SK-N-SH treated with all-trans-retinoic acid at 6 μM for 48 hours (cell line): ENCODE measurements at regions not wholly inside any gene's neighbourhood (a gene's known extent, or its start where the extent isn't known, plus 50 kb on each side); places are given as distances from the start of the nearest gene placed in this dataset.

Experiments
- ATAC-seq: fragments of 200-7000 bp; cut with Tn5 transposase; 3 replicates; pipeline ENCODE4 v1.9.1; 2020; ENCODE audit warnings: mild to moderate bottlenecking, moderate library complexity
- ARNTL ChIP-seq: fragments of 450-650 bp; formaldehyde crosslinking; IDR thresholded peaks from 2 replicates; pipeline ENCODE4 v1.5.0; 2020; ENCODE audit warnings: low read depth, mild to moderate bottlenecking, moderate library complexity, borderline replicate concordance
- BACH2 ChIP-seq: fragments of 250-450 bp; sonication (Bioruptor Pico); IDR thresholded peaks from 2 replicates; pipeline ENCODE4 v1.9.0; 2021; ENCODE audit warnings: mild to moderate bottlenecking, borderline replicate concordance
- CSDC2 ChIP-seq: fragments of 250-450 bp; sonication (Bioruptor Pico); IDR thresholded peaks from 2 replicates; pipeline ENCODE4 v1.5.0; 2020; ENCODE audit warnings: mild to moderate bottlenecking, moderate library complexity
- ESRRG ChIP-seq: fragments of 250-450 bp; sonication (Bioruptor Pico); IDR thresholded peaks from 2 replicates; pipeline ENCODE4 v1.6.1; 2021; ENCODE audit warnings: mild to moderate bottlenecking
- GLIS3 ChIP-seq: fragments of 250-450 bp; sonication (Bioruptor Pico); IDR thresholded peaks from 2 replicates; pipeline ENCODE4 v1.5.0; 2020; ENCODE audit warnings: mild to moderate bottlenecking, moderate library complexity
- ISL1 ChIP-seq: fragments of 250-450 bp; sonication (Bioruptor Pico); IDR thresholded peaks from 2 replicates; pipeline ENCODE4 v2.1.2; 2022; ENCODE audit warnings: mild to moderate bottlenecking, moderate library complexity
- OSR1 ChIP-seq: fragments of 250-450 bp; sonication (Bioruptor Pico); IDR thresholded peaks from 2 replicates; pipeline ENCODE4 v1.8.0; 2022; ENCODE audit warnings: moderate library complexity, mild to moderate bottlenecking, inconsistent platforms
- PPARA ChIP-seq: fragments of 250-450 bp; sonication (Bioruptor Pico); IDR thresholded peaks from 2 replicates; pipeline ENCODE4 v1.5.0; 2020; ENCODE audit warnings: mild to moderate bottlenecking, borderline replicate concordance
- RARB ChIP-seq: fragments of 250-450 bp; sonication (Bioruptor Pico); IDR thresholded peaks from 2 replicates; pipeline ENCODE4 v1.8.0; 2021; ENCODE audit warnings: mild to moderate bottlenecking, moderate library complexity
- SNAI2 ChIP-seq: fragments of 250-450 bp; sonication (Bioruptor Pico); IDR thresholded peaks from 2 replicates; pipeline ENCODE4 v1.5.0; 2020; ENCODE audit warnings: mild to moderate bottlenecking, moderate library complexity
- TOX ChIP-seq: fragments of 250-450 bp; sonication (Bioruptor Pico); IDR thresholded peaks from 2 replicates; pipeline ENCODE4 v1.8.0; 2021; ENCODE audit warnings: mild to moderate bottlenecking, moderate library complexity, borderline replicate concordance
- ZC3H10 ChIP-seq: fragments of 250-450 bp; sonication (Bioruptor Pico); IDR thresholded peaks from 2 replicates; pipeline ENCODE4 v1.5.1; 2021; ENCODE audit warnings: mild to moderate bottlenecking, moderate library complexity
- ZFP3 ChIP-seq: fragments of 250-450 bp; sonication (Bioruptor Pico); IDR thresholded peaks from 2 replicates; pipeline ENCODE4 v1.5.0; 2020; ENCODE audit warnings: mild to moderate bottlenecking, moderate library complexity
- ZFP30 ChIP-seq: fragments of 450-650 bp; formaldehyde crosslinking; IDR thresholded peaks from 2 replicates; pipeline ENCODE4 v1.5.0; 2022; ENCODE audit warnings: mild to moderate bottlenecking, moderate library complexity
- ZNF8 ChIP-seq: fragments of 450-650 bp; formaldehyde crosslinking; IDR thresholded peaks from 2 replicates; pipeline ENCODE4 v1.5.0; 2020; ENCODE audit warnings: mild to moderate bottlenecking, moderate library complexity
- TF ChIP-seq, protein P1 (sequence below): fragments of 250-450 bp; sonication (Bioruptor Pico); IDR thresholded peaks from 2 replicates; pipeline ENCODE4 v1.5.0; 2020; ENCODE audit warnings: mild to moderate bottlenecking, moderate library complexity
- TF ChIP-seq, protein P2 (sequence below): fragments of 250-450 bp; sonication (Bioruptor Pico); IDR thresholded peaks from 2 replicates; pipeline ENCODE4 v1.5.1; 2020; ENCODE audit warnings: low read depth, mild to moderate bottlenecking, moderate library complexity
- TF ChIP-seq, protein P3 (sequence below): fragments of 250-450 bp; sonication (Bioruptor Pico); IDR thresholded peaks from 2 replicates; pipeline ENCODE4 v1.8.0; 2021; ENCODE audit warnings: low read depth, mild to moderate bottlenecking, moderate library complexity, borderline replicate concordance
- TF ChIP-seq, protein P4 (sequence below): fragments of 250-450 bp; sonication (Bioruptor Pico); IDR thresholded peaks from 2 replicates; pipeline ENCODE4 v1.8.0; 2020; ENCODE audit warnings: mild to moderate bottlenecking, moderate library complexity, borderline replicate concordance

DNA sequence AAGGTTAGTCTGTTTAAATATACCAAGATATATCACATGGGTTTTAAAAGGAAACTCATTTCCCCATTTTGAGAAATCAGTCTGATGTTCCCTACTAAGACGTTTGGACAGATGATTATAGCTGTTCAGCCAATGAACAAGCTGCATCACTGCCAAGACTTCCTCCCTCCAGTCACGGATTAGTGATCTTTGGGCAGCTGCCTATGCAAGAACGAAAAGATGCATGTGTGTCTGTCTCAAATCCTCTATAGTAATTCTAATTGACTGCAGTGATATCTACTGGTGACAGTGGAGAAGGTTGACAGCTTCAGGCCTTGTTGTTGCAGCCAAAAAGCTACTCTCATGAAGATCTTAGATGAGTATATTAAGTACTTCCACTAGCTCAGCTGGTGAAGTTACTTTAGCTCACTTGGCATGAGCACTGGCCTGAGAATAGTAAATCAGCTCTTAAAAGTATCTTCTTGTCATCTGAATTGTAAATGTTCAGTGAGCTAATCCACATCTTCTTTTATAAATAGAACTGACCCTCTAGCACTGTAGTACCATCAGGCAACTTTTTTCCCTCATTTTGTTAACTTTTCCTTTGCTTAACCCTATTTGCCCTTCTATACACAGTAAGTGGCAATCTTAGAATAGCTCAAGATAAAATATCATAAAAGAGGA lies 134.5 kb upstream of the PCDH10 start (continued):
- TF ChIP-seq OSR1 (CRISPR knock-in tag) (no peak), PPARA (no peak), ESRRG (CRISPR knock-in tag) (no peak)
- TF ChIP-seq, protein P1, sequence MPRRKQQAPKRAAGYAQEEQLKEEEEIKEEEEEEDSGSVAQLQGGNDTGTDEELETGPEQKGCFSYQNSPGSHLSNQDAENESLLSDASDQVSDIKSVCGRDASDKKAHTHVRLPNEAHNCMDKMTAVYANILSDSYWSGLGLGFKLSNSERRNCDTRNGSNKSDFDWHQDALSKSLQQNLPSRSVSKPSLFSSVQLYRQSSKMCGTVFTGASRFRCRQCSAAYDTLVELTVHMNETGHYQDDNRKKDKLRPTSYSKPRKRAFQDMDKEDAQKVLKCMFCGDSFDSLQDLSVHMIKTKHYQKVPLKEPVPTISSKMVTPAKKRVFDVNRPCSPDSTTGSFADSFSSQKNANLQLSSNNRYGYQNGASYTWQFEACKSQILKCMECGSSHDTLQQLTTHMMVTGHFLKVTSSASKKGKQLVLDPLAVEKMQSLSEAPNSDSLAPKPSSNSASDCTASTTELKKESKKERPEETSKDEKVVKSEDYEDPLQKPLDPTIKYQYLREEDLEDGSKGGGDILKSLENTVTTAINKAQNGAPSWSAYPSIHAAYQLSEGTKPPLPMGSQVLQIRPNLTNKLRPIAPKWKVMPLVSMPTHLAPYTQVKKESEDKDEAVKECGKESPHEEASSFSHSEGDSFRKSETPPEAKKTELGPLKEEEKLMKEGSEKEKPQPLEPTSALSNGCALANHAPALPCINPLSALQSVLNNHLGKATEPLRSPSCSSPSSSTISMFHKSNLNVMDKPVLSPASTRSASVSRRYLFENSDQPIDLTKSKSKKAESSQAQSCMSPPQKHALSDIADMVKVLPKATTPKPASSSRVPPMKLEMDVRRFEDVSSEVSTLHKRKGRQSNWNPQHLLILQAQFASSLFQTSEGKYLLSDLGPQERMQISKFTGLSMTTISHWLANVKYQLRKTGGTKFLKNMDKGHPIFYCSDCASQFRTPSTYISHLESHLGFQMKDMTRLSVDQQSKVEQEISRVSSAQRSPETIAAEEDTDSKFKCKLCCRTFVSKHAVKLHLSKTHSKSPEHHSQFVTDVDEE (CRISPR knock-in tag) = no peak
- TF ChIP-seq, all 23 proteins: peak for 0

DNA sequence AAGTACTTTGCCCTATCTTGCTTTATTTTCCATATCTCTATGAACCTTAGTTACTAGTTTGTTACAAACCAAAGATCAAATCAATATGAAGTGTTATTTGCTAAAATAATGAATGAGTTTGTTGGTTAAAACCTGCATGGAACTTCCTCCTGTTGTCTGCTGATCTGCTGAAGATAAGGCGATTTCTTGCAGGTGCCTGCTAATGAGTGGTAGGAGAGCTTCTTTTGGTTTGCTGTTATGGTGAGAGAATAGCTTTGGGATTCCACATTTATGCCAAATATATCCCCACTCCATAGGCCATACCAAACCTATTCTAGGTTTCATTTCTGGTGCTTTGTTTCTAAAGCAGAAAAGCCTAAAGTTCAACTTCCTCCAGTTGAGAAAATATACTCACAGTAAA lies 103.8 kb upstream of the PCDH10 start:
- TF ChIP-seq SNAI2 (no peak), ARNTL (CRISPR knock-in tag) (no peak), CSDC2 (no peak), ZC3H10 (CRISPR knock-in tag) (no peak), GLIS3 (CRISPR knock-in tag) (no peak), ISL1 (CRISPR knock-in tag) (no peak), OSR1 (CRISPR knock-in tag) (no peak), TOX (CRISPR knock-in tag) (no peak), PPARA (no peak), RARB (CRISPR knock-in tag) (no peak), ZFP3 (CRISPR knock-in tag) (no peak), BACH2 (no peak)
- TF ChIP-seq, protein P2, sequence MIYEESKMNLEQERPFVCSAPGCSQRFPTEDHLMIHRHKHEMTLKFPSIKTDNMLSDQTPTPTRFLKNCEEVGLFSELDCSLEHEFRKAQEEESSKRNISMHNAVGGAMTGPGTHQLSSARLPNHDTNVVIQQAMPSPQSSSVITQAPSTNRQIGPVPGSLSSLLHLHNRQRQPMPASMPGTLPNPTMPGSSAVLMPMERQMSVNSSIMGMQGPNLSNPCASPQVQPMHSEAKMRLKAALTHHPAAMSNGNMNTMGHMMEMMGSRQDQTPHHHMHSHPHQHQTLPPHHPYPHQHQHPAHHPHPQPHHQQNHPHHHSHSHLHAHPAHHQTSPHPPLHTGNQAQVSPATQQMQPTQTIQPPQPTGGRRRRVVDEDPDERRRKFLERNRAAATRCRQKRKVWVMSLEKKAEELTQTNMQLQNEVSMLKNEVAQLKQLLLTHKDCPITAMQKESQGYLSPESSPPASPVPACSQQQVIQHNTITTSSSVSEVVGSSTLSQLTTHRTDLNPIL (CRISPR knock-in tag) = no peak
- TF ChIP-seq, protein P3, sequence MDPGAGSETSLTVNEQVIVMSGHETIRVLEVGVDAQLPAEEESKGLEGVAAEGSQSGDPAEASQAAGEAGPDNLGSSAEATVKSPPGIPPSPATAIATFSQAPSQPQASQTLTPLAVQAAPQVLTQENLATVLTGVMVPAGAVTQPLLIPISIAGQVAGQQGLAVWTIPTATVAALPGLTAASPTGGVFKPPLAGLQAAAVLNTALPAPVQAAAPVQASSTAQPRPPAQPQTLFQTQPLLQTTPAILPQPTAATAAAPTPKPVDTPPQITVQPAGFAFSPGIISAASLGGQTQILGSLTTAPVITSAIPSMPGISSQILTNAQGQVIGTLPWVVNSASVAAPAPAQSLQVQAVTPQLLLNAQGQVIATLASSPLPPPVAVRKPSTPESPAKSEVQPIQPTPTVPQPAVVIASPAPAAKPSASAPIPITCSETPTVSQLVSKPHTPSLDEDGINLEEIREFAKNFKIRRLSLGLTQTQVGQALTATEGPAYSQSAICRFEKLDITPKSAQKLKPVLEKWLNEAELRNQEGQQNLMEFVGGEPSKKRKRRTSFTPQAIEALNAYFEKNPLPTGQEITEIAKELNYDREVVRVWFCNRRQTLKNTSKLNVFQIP (CRISPR knock-in tag) = no peak
- TF ChIP-seq, protein P1 (CRISPR knock-in tag) = no peak
- ATAC-seq = no peak

DNA sequence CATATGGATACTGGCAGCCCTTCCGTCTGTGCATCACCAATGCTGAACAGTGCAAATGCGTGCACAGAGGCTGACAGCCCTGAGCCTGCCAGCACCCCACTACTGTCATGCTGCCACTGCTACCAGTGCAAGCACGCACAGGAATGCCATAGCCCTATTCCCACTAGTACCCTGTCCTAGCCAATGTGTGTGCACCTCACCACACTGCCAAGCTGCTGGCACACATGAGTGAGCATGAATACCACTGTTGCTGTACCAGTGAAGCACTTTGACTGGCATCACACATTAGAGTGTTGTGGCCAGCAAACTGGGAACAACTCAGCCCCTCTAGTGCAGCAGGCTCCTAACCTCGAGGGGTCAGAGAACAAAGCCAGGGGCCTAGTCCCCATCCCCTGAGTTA lies 102.9 kb upstream of the PCDH10 start:
- no peak for TF ChIP-seq PPARA
- TF ChIP-seq RARB (CRISPR knock-in tag) = no peak
- no peak for TF ChIP-seq ZFP30
- TF ChIP-seq, protein P3 (CRISPR knock-in tag) = no peak
- TF ChIP-seq, protein P4, sequence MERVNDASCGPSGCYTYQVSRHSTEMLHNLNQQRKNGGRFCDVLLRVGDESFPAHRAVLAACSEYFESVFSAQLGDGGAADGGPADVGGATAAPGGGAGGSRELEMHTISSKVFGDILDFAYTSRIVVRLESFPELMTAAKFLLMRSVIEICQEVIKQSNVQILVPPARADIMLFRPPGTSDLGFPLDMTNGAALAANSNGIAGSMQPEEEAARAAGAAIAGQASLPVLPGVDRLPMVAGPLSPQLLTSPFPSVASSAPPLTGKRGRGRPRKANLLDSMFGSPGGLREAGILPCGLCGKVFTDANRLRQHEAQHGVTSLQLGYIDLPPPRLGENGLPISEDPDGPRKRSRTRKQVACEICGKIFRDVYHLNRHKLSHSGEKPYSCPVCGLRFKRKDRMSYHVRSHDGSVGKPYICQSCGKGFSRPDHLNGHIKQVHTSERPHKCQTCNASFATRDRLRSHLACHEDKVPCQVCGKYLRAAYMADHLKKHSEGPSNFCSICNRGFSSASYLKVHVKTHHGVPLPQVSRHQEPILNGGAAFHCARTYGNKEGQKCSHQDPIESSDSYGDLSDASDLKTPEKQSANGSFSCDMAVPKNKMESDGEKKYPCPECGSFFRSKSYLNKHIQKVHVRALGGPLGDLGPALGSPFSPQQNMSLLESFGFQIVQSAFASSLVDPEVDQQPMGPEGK (CRISPR knock-in tag) = no peak
- no peak for TF ChIP-seq ARNTL (CRISPR knock-in tag)
- no peak for TF ChIP-seq BACH2
- no peak for TF ChIP-seq ZNF8 (CRISPR knock-in tag)
- TF ChIP-seq, all 23 proteins: peak for 0
- ATAC-seq = no peak
